ENCODE measurements at regions not wholly inside any gene's neighbourhood (a gene's known extent, or its start where the extent isn't known, plus 50 kb on each side); places are given as distances from the start of the nearest gene placed in this dataset.

- TF ChIP-seq, protein P1, sequence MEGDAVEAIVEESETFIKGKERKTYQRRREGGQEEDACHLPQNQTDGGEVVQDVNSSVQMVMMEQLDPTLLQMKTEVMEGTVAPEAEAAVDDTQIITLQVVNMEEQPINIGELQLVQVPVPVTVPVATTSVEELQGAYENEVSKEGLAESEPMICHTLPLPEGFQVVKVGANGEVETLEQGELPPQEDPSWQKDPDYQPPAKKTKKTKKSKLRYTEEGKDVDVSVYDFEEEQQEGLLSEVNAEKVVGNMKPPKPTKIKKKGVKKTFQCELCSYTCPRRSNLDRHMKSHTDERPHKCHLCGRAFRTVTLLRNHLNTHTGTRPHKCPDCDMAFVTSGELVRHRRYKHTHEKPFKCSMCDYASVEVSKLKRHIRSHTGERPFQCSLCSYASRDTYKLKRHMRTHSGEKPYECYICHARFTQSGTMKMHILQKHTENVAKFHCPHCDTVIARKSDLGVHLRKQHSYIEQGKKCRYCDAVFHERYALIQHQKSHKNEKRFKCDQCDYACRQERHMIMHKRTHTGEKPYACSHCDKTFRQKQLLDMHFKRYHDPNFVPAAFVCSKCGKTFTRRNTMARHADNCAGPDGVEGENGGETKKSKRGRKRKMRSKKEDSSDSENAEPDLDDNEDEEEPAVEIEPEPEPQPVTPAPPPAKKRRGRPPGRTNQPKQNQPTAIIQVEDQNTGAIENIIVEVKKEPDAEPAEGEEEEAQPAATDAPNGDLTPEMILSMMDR (IDR thresholded peaks at IDR 0.05): no peak
- TF ChIP-seq POLR2A (IDR thresholded peaks at IDR 0.05): no peak
- TF ChIP-seq EP300 (IDR thresholded peaks at IDR 0.05): no peak
These were observed 79.7 kb upstream of the FAM3C start for GRCh38 chr7:121475806-121476205.

All from stomach (tissue), 4 donors.